ENCODE measurements at regions not wholly inside any gene's neighbourhood (a gene's known extent, or its start where the extent isn't known, plus 50 kb on each side); places are given as distances from the start of the nearest gene placed in this dataset.
A peak's percentile ranks its signal among the peaks of the same experiment; 100 is the strongest.

DNA sequence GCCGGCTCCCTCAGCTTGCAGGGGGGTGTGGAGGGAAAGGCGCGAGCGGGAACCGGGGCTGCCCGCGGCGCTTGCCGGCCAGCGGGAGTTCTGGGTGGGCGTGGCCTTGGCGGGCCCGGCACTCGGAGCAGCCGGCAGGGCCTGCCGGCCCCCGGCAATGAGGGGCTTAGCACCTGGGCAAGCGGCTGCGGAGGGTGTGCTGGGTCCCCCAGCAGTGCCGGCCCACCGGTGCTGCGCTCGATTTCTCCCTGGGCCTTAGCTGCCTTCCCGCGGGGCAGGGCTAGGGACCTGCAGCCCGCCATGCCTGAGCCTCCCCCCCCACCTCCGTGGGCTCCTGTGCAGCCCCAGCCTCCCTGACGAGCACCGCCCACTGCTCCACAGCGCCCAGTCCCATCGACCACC lies 514.5 kb upstream of the GJE1 start:
- in situ Hi-C loops (cut with MboI; ENCODE audit: low pct_unique_long_range_greater_than_20kb, low sequenced_read_pairs, unreplicated experiment): no loop called here
- no peak for DNase-seq (ENCODE audit: low spot score)
- TF ChIP-seq, protein P1, sequence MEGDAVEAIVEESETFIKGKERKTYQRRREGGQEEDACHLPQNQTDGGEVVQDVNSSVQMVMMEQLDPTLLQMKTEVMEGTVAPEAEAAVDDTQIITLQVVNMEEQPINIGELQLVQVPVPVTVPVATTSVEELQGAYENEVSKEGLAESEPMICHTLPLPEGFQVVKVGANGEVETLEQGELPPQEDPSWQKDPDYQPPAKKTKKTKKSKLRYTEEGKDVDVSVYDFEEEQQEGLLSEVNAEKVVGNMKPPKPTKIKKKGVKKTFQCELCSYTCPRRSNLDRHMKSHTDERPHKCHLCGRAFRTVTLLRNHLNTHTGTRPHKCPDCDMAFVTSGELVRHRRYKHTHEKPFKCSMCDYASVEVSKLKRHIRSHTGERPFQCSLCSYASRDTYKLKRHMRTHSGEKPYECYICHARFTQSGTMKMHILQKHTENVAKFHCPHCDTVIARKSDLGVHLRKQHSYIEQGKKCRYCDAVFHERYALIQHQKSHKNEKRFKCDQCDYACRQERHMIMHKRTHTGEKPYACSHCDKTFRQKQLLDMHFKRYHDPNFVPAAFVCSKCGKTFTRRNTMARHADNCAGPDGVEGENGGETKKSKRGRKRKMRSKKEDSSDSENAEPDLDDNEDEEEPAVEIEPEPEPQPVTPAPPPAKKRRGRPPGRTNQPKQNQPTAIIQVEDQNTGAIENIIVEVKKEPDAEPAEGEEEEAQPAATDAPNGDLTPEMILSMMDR (IDR thresholded peaks at IDR 0.05; ENCODE audit: extremely low read depth, insufficient read depth, missing control alignments): no peak

DNA sequence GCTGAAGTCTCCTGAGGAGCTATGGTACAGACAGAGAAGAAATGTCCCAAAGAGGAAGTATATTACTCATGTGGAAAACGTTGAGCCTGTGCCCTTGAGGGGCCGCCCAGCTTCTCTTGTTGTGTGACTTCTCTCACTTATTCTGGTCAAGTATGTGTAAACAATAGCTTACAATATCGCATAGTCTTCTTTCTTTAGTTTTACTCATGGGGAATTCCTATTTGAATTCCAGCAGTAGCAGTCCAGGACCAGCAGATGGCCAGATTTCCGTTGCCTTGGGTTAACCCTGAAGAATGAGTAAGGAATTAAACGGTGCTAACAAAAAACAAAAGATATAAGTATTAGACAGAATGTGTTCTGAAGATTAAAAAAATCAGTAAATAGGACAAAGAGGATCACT lies 522.0 kb upstream of the GJE1 start:
- in situ Hi-C loops (cut with MboI; ENCODE audit: low pct_unique_long_range_greater_than_20kb, low sequenced_read_pairs, unreplicated experiment): no loop called here
- no peak for DNase-seq (ENCODE audit: low spot score)
- TF ChIP-seq, protein P1 (IDR thresholded peaks at IDR 0.05; ENCODE audit: extremely low read depth, insufficient read depth, missing control alignments): no peak

DNA sequence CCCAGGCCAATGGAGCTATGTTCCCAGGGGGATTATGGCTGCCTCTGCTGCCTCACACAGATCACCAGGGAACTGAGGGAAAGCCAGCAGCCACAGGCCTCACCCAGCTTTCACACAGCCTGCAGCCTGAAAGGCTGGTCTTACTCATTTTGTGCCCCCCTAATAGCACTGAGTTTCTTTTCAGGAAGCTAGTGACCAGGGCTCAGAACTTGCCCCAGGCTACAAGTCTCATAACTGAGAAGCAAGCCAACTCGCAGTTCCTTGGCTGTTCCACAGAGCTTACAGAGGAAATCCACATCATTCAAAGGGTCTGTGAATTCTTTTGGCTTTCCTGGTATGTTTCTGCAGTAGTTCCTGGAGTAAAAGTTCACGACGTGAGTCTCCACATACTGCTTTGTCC lies 524.8 kb upstream of the GJE1 start:
- no peak for DNase-seq (ENCODE audit: low spot score)
- TF ChIP-seq, protein P1 (IDR thresholded peaks at IDR 0.05; ENCODE audit: extremely low read depth, insufficient read depth, missing control alignments): no peak

DNA sequence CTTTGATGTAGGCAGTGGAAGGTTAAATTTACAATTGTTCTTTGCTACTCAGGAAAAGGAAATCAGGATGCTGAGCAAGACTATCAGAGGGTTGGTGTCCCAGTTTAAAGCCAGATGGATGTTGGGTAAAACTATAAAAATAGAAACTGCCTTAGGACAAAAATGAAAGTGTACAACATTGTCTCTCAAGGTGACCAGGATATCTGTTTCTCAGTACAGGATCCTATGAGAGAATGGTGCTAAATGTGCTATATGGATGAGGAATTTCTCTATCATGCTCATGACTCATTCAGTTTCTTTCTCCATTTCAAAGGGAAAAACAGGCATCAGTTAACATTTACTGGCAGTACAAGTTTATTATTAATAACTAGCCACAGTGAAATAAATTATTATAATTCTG lies 534.2 kb upstream of the GJE1 start:
- in situ Hi-C loops (cut with MboI; ENCODE audit: low pct_unique_long_range_greater_than_20kb, low sequenced_read_pairs, unreplicated experiment): no loop called here
- no peak for DNase-seq (ENCODE audit: low spot score)
- TF ChIP-seq, protein P1 (IDR thresholded peaks at IDR 0.05; ENCODE audit: extremely low read depth, insufficient read depth, missing control alignments): no peak

More for the DNA sequence above, 524.8 kb upstream of the GJE1 start:
- in situ Hi-C loops (cut with MboI; ENCODE audit: low pct_unique_long_range_greater_than_20kb, low sequenced_read_pairs, unreplicated experiment): no loop called here

DNA sequence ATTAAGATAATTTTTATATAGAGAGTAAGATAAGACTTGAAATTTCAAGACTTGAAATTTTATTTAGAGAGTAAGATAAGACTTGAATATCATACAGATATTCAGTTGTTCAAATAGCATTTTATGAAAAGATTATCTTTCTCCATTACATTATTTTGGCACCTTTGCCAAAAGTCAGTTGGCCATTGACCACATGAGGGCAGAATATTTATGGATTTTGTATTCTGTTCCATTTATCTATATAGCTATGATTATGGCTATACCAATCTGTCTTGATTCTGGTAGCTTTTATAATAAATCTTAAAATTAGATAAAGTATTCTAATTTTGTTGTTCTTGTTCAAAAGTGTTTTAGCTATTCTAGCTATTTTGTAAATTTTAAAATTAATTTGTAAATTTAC lies 537.9 kb upstream of the GJE1 start:
- TF ChIP-seq, protein P1 (IDR thresholded peaks at IDR 0.05; ENCODE audit: extremely low read depth, insufficient read depth, missing control alignments): peak; percentile 11
- no peak for DNase-seq (ENCODE audit: low spot score)
- in situ Hi-C loops (cut with MboI; ENCODE audit: low pct_unique_long_range_greater_than_20kb, low sequenced_read_pairs, unreplicated experiment): no loop called here

DNA sequence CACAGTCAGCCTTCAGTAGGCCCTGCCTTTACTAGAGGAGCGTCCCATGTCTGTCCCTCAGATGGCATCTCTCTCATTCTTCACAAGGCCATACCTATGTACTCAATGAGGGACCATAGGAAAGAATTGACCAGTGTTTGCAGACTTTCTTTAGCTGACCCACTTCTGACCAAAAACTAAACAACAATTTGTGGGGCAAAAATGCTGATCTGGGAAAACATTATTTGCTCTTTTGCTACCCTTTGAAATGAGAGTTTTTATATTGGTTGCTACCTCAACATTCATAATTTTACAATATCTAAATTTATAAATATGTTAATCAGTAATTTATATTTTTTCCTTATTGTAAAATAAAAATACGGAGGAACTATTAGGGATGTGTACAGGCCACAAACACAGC lies 539.4 kb upstream of the GJE1 start:
- in situ Hi-C loops (cut with MboI; ENCODE audit: low pct_unique_long_range_greater_than_20kb, low sequenced_read_pairs, unreplicated experiment): no loop called here
- TF ChIP-seq, protein P1 (IDR thresholded peaks at IDR 0.05; ENCODE audit: extremely low read depth, insufficient read depth, missing control alignments): no peak

More for the DNA sequence above, 539.4 kb upstream of the GJE1 start:
- no peak for DNase-seq (ENCODE audit: low spot score)
